GM19438 (cell line): ENCODE measurements at regions not wholly inside any gene's neighbourhood (a gene's known extent, or its start where the extent isn't known, plus 50 kb on each side); places are given as distances from the start of the nearest gene placed in this dataset.
"Not testable (repeated sequence)": the region's sequence is repeated elsewhere in the genome, so short reads cannot be mapped to it uniquely, and the experiment has no call there.

Source experiments
- ATAC-seq: cut with Tn5 transposase; IDR thresholded peaks from one replicate; pipeline ENCODE4 v1.9.1; 2021; ENCODE audit warnings: low read depth; ENCODE audit not compliant: unreplicated experiment

DNA sequence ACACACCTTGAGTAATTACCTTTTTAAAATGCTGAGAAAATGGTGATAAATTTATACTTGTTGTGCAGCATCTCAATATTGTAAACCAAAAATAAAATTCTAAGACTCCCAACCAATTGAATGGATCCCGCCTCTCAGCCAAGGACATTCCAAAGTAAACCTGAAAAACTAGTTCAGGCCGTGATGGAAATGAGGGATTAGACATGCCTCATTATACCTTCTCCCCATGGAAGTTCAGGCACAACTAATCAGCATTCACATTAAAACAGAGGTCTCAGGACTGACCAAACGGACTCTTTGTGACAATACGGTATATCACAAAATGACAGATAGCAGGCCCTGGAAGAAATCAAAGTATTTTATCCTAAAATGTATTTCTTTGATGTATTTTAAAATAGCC lies 907.4 kb upstream of the RAG2 start:
- ATAC-seq: no peak

DNA sequence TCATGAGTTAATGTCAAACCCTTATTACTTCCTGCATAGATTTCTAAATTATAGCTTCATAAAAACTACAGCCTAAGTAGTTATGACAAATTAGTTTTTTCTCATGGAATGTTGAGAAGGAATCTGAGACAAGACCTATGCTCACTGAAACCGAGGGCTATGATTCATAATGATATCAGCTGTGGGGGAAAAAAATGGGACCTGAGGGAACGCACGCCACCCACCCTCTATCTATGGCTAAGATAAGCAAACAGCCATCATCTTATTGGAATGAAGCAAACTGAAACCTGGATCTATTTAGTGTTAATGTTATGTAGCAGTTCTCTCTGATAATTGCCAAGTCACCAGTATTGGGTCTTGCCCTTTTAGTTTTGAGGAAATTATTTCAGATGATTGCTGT lies 906.9 kb upstream of the RAG2 start:
- ATAC-seq: no peak

DNA sequence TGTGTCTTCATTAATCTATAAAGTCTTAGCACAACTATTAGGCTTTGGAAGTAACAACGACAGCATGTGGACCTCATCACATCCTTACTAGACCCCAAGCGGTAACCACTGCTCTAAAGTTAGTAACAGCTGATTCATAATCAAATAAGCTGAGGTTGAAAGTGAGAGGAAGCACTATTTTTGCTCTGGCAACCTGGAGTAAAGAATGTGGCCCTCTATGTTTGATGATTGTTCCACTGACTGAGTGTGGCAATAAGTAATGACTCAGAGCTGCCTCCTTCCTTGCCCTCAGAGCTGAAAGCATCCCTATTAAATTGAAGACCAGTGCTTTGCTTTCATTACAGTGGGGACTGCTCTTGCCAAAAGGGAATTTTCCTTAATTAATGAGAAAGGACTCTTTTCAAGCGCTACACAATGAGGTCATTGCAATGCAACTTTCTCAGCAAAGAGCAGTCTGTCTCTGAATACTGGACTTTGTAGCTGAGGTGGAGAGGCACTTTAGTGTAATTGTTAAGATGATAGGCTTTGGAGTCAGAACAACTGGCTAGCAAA lies 906.1 kb upstream of the RAG2 start:
- ATAC-seq: peak; percentile 75

DNA sequence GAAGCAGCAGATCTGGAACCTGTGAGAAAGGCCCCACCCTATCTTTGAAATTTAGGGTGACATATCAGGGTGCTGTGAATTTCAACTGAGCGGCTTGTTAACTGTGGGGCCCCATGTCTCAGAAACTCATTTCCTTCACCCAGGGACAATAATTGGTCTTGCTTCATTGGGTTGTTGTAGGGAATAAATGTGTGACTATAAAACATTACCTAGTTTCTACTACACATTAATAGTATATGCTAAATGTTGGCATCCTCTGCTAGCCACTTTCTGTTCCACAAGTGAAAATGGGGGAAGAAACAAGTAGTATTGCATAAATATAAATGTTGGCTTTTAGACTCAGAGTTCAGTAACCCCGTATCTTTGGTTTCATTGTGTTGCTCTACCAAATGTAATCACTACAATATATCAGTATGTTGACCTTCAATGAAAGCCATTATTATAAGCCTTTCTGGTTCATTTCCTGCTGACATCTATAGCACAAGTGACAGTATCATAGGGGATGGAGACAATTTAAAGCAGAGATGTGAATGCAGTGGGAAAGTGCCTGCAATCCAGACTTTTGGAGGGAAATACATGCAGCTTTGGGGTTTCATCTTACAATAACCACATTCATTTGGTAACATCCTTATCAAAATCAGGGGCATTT lies 905.5 kb upstream of the RAG2 start:
- peak; percentile 42 for ATAC-seq

DNA sequence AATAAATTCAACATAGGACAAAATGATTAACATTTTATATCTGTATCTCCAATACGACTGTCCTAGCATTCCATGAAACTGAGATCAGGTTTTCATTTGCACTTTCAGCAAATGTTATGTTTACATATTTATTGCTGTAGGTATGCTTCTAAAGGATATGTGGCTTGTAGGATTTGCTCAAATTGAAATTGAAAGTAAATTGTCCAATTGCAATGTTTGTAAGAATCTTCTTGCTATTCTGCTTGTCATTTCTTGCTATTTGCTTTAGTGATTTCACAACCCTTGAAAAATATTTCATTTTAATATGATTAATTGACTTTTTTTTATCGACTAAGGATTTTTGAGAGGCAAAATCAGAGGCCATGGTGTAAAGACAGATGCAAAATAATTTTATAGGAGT lies 904.2 kb upstream of the RAG2 start:
- no peak for ATAC-seq

DNA sequence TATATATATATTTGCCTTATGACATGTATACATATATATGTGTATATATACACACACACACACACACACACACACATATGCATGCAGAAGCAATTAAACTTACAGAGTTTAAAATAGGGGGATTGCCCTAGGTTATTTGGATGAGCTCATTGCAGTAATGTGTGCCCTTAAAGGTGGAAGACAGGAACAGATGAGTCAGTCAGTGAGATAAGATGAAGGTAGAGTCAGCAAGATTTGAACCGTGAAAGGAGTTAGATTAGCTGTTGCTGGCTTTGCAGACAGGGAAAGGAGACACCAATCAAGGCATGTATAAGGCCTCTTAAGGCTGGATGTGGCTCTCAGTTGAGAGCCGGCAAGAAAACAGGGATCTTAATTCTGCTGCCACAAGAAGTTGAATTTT lies 902.4 kb upstream of the RAG2 start:
- ATAC-seq: no peak

DNA sequence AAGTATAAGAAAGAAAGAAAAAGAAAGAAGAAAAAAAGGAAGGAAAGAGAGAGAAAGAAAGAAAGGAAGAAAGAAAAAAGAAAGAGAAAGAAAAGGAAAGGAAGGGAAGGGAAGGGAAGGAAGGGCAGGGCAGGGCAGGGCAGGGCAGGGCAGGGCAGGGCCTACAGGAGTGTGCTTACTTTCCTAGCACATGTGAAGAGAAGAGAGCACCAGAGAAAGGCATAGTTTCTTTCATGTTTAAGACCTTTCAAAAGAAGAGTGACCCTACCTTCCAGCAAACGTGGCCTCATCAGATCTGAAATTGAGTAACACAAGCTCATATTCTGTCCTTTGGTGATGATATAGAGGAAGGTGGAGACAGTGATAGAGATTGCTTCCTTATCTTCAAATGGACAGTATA lies 899.3 kb upstream of the RAG2 start:
- ATAC-seq: no peak

DNA sequence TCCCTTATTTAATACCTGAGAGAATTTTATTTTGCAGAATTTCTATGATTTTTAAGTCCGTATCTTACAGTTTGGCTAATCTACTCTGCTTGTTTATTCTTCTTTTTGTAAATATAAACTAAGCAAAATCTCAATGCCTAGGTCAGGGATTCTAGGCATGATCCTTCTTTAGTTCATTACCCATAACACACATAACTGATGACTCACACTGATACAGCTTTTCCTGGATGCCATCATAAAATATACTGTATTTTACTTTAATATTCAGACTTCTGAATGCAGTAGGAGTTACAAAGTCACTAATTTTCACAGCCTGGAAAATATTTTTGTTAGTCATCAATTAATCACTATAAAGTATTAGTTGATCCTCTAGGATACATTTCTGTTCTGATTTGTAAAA lies 898.2 kb upstream of the RAG2 start:
- no peak for ATAC-seq

DNA sequence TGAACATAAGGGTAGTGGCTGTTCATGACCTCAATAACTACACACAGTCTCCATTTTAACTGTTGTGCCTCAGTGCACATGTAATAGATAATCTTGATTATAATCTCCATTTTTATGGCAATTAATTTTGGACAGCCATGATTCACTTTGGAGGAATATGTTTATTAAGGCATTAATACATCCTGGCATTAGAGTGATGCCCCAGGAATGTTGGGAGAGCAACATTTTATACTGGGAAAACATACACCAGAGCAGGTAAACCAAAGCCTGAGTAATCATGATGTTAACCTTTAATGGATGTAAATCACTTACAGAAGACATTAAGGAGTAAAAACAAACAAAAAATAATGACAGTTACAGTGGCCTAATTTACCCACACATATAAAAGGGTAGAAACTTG lies 886.3 kb upstream of the RAG2 start:
- ATAC-seq: no peak

DNA sequence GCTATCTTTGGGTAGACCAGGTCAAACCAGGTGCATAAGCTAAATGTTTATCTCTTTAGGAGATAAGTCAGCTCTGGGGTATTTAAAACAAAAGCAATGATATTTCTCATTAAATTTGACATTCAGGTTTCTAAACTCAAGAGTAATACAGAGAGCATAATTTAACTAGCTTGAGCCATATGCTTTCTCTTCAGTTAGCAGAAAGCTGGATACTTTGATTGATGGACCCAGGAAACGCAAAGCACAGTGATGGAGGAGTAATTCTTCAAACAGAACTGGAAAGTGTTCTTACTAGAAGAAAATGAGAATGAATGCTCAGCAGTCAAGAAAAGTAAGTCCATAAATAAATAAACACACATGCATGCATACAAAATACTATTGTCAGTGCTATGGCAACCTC lies 885.7 kb upstream of the RAG2 start:
- ATAC-seq: no peak

DNA sequence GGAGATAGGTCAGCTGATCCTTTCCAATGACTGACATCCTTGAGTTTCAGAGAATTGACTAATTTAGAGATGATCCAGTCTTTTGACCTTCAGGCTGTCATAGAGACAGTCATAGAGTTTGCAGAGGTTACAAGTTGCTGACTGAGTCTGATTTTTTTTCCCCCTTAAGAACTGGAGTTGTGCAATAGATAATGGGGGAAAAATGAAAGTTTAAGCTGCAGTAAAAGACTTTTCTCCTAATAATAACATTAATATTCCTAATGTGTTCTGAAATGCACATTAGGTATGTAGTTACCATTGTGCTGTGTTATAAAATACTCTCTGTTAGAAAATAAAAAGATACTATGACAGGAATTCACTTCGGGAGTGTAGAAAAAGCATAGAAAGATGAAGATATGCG lies 876.9 kb upstream of the RAG2 start:
- no peak for ATAC-seq

DNA sequence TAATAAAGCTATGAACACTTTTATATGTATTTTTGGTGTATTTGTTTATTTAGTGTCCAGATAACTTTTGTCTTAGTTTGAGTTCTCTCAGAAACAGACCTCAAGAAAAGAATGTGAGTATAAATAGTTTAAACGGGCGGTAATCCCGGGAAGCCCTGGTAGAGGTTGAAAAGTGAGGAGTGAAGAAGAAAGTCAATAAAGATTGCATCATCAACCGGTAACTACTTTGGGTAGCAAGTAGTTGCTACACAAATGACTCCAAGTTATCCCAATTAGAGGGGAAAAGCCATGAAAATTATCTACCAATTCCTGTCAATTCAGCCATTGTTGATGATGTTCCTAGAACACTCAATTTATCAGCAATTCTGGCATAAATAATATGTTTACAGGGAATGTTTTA lies 870.3 kb upstream of the RAG2 start:
- no peak for ATAC-seq

DNA sequence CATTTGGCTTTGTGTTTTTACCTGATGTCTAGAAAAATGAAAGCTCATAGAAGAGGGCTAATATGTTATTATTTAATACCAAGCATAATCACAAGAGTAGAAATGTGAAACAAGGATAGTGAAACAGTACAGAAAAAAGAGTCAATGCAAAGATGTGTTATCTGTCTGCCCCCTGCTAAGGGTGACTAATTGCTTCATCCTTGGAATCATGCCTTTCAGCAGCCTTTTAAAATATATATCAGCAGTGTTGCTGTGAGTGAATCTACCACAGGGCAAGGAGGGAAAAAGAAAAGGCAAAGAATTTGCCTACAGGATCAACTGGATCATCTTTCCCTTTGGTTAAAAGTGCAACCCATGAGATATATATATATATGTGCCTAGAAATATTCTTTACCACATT lies 867.2 kb upstream of the RAG2 start:
- no peak for ATAC-seq

DNA sequence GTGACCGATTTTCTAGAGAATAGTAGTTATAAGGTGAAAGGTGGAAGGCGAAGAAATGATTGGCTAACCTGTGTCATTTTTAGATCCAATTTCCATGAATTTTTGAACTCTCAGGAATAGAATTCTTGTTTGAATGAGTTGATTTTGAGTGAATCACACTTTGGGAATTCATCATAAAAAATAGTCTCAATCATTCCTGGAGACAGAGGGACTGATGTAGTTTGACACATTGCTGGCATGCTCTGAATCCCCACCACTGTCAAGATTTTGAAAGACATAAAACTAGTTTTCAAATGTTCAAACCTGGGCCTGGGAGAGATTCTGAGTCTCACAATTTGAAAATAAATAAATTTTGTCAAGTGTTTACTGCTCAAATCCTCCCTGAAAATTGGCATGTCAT lies 861.4 kb upstream of the RAG2 start:
- no peak for ATAC-seq

DNA sequence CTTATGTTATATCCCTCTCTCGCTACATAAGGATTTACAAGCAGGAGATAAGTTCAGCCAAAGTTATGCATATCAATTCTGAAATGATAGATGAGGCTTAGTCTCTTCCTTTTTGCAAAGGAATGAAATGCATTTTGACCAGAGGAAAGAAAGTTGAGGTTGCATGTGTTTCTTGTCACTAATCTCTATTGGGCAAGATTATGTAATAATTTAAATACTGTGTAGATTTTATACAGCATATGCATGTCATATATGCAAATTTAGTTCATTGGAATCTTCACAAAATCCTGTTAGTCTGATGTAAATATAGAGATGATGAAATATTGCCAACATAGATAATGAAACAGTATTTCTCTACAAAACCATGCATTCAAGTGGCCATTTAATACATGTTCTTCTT lies 858.7 kb upstream of the RAG2 start:
- ATAC-seq: no peak

DNA sequence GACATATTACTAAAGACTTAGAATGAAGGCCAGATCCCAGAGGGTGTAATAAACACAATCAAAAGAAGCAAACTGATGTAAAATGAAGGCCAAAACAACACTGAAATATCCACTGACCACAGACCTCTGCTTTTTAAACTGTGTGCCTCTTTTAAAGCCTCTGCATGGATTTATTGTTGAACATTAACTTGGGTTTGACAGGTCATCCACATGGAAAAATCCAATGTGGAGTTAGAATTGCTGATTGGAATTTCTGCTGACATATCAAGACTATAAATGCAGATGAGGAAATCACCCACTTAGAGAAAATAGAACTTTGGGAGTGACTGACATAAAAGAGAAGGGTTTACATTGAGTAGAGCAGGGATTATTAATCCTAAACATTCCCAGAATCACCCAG lies 853.9 kb upstream of the RAG2 start:
- ATAC-seq: no peak

DNA sequence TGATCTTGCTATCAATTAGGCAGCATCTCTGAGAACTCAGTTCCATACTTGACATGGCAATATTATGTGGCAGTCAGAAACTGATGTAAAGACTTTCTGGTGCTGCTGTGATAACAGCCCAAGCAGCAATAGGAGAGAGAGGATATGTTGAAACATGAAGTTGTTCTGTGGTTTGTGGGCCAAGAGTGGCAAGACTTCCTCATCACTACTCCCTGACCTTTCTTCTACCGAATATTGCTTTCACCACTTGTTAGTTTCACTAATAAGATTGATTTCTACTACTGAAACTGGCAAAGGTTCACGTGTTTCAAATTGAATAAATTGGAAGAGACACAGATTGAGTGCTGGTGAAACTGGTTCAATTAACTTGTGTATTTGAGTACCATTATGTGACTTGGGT lies 852.6 kb upstream of the RAG2 start:
- no peak for ATAC-seq

DNA sequence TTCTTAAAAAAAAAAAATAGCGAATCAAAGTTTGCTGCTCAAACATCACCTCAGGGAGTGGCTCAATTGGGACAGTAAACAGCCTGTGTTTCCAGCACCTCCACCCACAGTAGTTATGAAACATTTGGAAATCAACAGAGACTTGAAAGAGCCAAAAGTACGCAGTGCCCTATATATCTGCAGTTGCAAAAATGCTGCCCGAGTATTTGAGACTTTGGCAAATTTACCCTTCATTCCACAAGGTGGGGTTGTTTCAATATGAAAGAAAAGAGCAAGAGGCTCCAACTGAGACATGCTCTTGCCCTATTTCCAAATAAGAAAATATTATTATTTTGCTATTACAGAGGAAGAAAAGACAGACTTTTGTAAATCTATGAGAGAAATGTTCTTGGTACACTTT lies 851.1 kb upstream of the RAG2 start:
- no peak for ATAC-seq

DNA sequence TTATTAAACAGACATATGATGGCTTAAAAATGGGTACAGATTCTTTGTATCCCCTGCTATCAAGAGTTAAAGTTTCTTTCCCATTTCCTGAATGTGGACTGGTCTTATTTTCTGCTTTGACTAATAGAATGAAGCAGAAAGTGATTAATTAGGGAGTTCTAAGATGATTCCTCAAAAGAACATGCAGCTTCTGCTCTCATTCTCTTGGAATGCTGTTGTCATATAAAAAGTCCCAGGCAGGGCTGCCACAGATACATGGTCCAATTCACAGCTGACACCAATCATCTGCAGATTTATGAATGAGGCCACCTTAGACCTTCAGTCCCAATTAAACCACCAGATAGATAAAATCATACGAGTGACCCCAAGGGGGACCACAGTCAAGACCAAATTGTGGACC lies 844.5 kb upstream of the RAG2 start:
- no peak for ATAC-seq

DNA sequence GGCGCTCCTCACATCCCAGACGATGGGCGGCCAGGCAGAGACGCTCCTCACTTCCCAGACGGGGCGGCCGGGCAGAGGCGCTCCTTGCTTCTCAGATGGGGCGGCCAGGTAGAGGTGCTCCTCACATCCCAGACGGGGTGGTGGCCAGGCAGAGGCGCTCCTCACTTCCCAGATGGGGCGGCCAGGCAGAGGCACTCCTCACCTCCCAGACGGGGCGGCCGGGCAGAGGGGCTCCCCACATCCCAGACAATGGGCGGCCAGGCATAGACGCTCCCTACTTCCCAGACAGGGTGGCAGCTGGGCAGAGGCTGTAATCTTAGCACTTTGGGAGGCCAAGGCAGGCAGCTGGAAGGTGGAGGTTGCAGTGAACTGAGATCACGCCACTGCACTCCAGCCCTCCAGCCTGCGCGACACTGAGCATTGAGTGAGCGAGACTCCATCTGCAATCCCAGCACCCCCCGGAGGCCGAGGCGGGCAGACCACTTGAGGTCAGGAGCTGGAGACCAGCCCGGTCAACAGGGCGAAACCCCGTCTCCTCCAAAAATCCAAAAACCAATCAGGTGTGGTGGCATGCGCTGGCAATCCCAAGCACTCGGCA lies 833.7 kb upstream of the RAG2 start:
- not testable (repeated sequence) for ATAC-seq

DNA sequence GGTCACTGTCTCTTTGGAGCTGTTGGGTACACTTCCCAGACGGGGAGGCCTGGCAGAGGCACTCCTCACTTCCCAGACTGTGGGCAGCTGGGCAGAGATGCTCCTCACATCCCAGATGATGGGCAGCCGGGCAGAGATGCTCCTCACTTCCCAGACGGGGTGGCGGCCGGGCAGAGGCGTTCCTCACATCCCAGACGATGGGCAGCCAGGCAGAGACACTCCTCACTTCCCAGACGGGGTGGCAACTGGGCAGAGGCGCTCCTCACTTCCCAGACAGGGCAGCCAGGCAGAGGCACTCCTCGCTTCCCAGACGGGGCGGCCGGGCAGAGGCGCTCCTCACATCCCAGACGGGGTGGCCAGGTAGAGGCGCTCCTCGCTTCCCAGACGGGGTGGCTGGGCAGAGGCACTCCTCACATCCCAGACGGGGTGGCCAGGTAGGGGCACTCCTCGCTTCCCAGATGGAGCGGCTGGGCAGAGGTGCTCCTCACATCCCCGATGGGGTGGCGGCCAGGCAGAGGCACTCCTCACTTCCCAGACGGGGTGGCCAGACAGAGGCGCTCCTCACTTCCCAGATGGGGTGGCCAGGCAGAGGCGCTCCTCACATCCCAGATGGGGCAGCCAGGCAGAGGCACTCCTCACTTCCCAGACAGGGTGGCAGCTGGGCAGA lies 833.1 kb upstream of the RAG2 start:
- not testable (repeated sequence) for ATAC-seq

DNA sequence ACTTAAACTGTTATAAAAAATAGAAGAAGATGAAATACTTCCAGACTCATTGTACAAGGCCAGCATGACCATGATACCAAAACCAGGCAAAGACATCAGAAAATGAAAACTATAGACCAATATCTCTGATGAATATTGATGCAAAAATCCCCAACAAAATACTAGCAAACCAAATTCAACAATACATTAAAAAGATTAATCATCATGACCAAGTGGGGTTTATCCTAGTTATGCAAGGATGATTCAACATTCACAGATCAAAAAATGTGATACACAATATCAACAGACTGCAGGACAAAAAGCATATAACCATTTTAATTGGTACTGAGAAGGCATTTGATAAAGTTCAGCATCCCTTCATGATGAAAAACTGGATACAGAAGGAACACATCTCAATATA lies 824.5 kb upstream of the RAG2 start:
- no peak for ATAC-seq
